KG1 (cell line): ENCODE measurements at regions not wholly inside any gene's neighbourhood (a gene's known extent, or its start where the extent isn't known, plus 50 kb on each side); places are given as distances from the start of the nearest gene placed in this dataset.

Source experiments
- DNase-seq: peaks from one replicate; lab custom pipeline; 2025; lab: John Stamatoyannopoulos, UW

- DNase-seq = no peak
Measured at GRCh38 chr3:5069627-5070026, 52.5 kb upstream of the ARL8B start.

GRCh38 chr3:5071061-5071460, 51.0 kb upstream of the ARL8B start:
- no peak for DNase-seq

- no peak for DNase-seq
Measured at GRCh38 chr3:5072100-5072816, 49.8 kb upstream of the ARL8B start.
